SK-N-SH (cell line): ENCODE measurements at regions not wholly inside any gene's neighbourhood (a gene's known extent, or its start where the extent isn't known, plus 50 kb on each side); places are given as distances from the start of the nearest gene placed in this dataset.

Experiments used
- CTCF ChIA-PET: fragments of 300-600, 350-600 bp; formaldehyde crosslinking; extraction: SDS; loops from one replicate; lab custom pipeline; 2021; lab: Yijun Ruan, JAX
- POLR2A ChIA-PET: fragments of 350-600 bp; sonication (Branson Sonifier 250); formaldehyde crosslinking; extraction: SDS; loops from one replicate; lab custom pipeline; 2020; ENCODE audit warnings: antibody characterized with exemption, inconsistent platforms; lab: Yijun Ruan, JAX
- DNase-seq: peaks from one replicate; pipeline ENCODE4 v3.0.0; 2012
- H2AFZ ChIP-seq: fragments of 200-600 bp; sonication (generic); 2 replicates; pipeline ENCODE4 v1.8.1; 2016; ENCODE audit warnings: antibody characterized with exemption, mild to moderate bottlenecking, low read depth
- H3F3A ChIP-seq: fragments of 200-600 bp; sonication (generic); replicated peaks from 2 replicates; pipeline ENCODE3; 2016; ENCODE audit warnings: antibody characterized with exemption, mild to moderate bottlenecking; ENCODE audit not compliant: insufficient read depth
- H3K27ac ChIP-seq, 2 experiments: fragments of 200-500 bp in 1 of 2; fragments of 200-600 bp in 1 of 2; sonication (Bioruptor generic) in 1 of 2; sonication (generic), shearing (Covaris generic) in 1 of 2; 2 replicates each; pipeline versions ENCODE4 v1.5.1 to v1.6.1; 2014 to 2016; ENCODE audit warnings: low read depth in 2 of 2, inconsistent platforms in 1 of 2, low read length in 1 of 2, mild to moderate bottlenecking in 1 of 2, mixed read lengths in 1 of 2
- H3K27me3 ChIP-seq: fragments of 200-600 bp; sonication (generic), shearing (Covaris generic); 2 replicates; pipeline ENCODE4 v1.6.1; 2016; ENCODE audit warnings: mixed run types; ENCODE audit not compliant: insufficient read depth
- H3K36me3 ChIP-seq, 2 experiments: fragments of 200-500 bp in 1 of 2; fragments of 200-600 bp in 1 of 2; sonication (Bioruptor generic) in 1 of 2; sonication (generic) in 1 of 2; replicated peaks in 1 of 2; 2 replicates each; pipeline versions ENCODE3 to v1.5.1; 2014 to 2016; ENCODE audit warnings: low read length in 1 of 2, mild to moderate bottlenecking in 1 of 2; ENCODE audit not compliant: insufficient read depth in 2 of 2, control insufficient read depth in 1 of 2
- H3K4me1 ChIP-seq, 2 experiments: fragments of 200-500 bp in 1 of 2; fragments of 200-600 bp in 1 of 2; sonication (Bioruptor generic) in 1 of 2; sonication (generic), shearing (Covaris generic) in 1 of 2; 2 replicates each; pipeline versions ENCODE4 v1.5.1 to v1.6.1; 2014 to 2016; ENCODE audit warnings: low read depth in 1 of 2, low read length in 1 of 2, mixed run types in 1 of 2; ENCODE audit not compliant: insufficient read depth in 2 of 2, control insufficient read depth in 1 of 2
- H3K4me2 ChIP-seq: fragments of 200-600 bp; sonication (generic), shearing (Covaris generic); 2 replicates; pipeline ENCODE4 v1.6.1; 2017; ENCODE audit warnings: mixed run types
- H3K4me3 ChIP-seq, 2 experiments: fragments of 200-500 bp in 1 of 2; fragments of 200-600 bp in 1 of 2; sonication (Bioruptor generic) in 1 of 2; sonication (generic), shearing (Covaris generic) in 1 of 2; 2 replicates each; pipeline versions ENCODE4 v1.5.1 to v1.8.1; 2014 to 2016; ENCODE audit warnings: low read depth in 2 of 2, inconsistent platforms in 1 of 2, low read length in 1 of 2, mild to moderate bottlenecking in 1 of 2, mixed read lengths in 1 of 2, moderate library complexity in 1 of 2
- H3K79me2 ChIP-seq: fragments of 200-600 bp; sonication (generic); 2 replicates; pipeline ENCODE4 v1.8.1; 2017; ENCODE audit warnings: mild to moderate bottlenecking; ENCODE audit not compliant: insufficient read depth
- H3K9ac ChIP-seq: fragments of 200-600 bp; sonication (generic); 2 replicates; pipeline ENCODE4 v1.6.1; 2017; ENCODE audit warnings: mixed run types
- H3K9me2 ChIP-seq: fragments of 200-600 bp; sonication (generic); 2 replicates; pipeline ENCODE4 v1.6.1; 2017; ENCODE audit warnings: mixed run types
- H3K9me3 ChIP-seq: fragments of 200-600 bp; sonication (generic); 2 replicates; pipeline ENCODE4 v1.6.1; 2017; ENCODE audit warnings: mixed run types, mild to moderate bottlenecking, moderate library complexity
- H4K20me1 ChIP-seq: fragments of 200-600 bp; sonication (generic); 2 replicates; pipeline ENCODE4 v1.6.1; 2017; ENCODE audit warnings: mild to moderate bottlenecking, mixed run types; ENCODE audit not compliant: insufficient read depth
- CHD2 ChIP-seq: fragments of 150-350 bp; IDR thresholded peaks from 2 replicates; pipeline ENCODE4 v1.6.1; 2018; ENCODE audit warnings: low read length; ENCODE audit not compliant: partially characterized antibody
- FOSL2 ChIP-seq: IDR thresholded peaks from 2 replicates; pipeline ENCODE4 v1.4.0; 2012; ENCODE audit warnings: low read depth, mild to moderate bottlenecking, moderate library complexity, borderline replicate concordance
- NFIC ChIP-seq: IDR thresholded peaks from 2 replicates; pipeline ENCODE4 v1.4.0; 2012; ENCODE audit warnings: borderline replicate concordance
- NRF1 ChIP-seq: IDR thresholded peaks from 2 replicates; pipeline ENCODE4 v1.6.1; 2012; ENCODE audit warnings: low read depth, mild to moderate bottlenecking, low read length
- PBX3 ChIP-seq: IDR thresholded peaks from 2 replicates; pipeline ENCODE4; 2012
- REST ChIP-seq: IDR thresholded peaks from 2 replicates; pipeline ENCODE4 v1.6.1; 2012; ENCODE audit warnings: mild to moderate bottlenecking, low read depth, low read length, moderate library complexity
- RXRA ChIP-seq: IDR thresholded peaks from 2 replicates; pipeline ENCODE4 v1.4.0; 2012; ENCODE audit warnings: low read depth, mild to moderate bottlenecking, borderline replicate concordance
- SIN3A ChIP-seq: IDR thresholded peaks from 2 replicates; pipeline ENCODE4 v1.6.1; 2012; ENCODE audit warnings: low read depth, mild to moderate bottlenecking, low read length, moderate library complexity, borderline replicate concordance
- SMC3 ChIP-seq: IDR thresholded peaks from 2 replicates; pipeline ENCODE4 v1.6.1; 2012; ENCODE audit warnings: low read depth, low read length, improper control_type of control experiment
- TAF1 ChIP-seq: IDR thresholded peaks from 2 replicates; pipeline ENCODE4 v1.6.1; 2012; ENCODE audit warnings: low read depth, mild to moderate bottlenecking, low read length, moderate library complexity, borderline replicate concordance
- WGBS: methylation state at CpG from one replicate; pipeline ENCODE4 v1.1.6; 2017; ENCODE audit warnings: low lambda C conversion rate; 5-methylcytosine and 5-hydroxymethylcytosine counted together
- TF ChIP-seq, protein P1 (sequence below): IDR thresholded peaks from 2 replicates; pipeline ENCODE4 v1.4.0; 2012; ENCODE audit warnings: low read depth
- TF ChIP-seq, protein P2 (sequence below): fragments of 200-600 bp; sonication (generic); IDR thresholded peaks from 2 replicates; pipeline ENCODE4 v1.6.1; 2017; ENCODE audit warnings: antibody characterized with exemption, mild to moderate bottlenecking, moderate library complexity

DNA sequence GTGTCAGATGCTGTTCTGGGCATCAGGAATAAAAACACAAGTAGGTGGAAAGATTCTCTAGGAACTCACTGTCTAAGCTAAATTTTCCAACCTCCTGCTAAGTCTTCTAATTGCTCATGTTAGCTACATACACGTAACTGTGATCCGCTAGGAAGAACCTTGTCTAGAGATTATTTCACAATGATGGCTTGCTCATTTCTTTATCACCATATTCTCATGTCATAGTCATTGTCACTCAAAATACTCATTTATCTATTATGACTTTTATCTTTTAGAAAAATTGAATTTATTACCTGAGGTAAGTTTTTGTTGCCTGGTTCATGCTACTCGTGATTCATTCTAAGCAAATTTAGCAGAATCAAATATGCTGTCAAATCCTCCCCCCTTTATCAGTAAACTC, 1402.4 kb upstream of the FLRT2 start:
- Histone ChIP-seq H3K4me2 (no peak overlapping the region), H3K4me1 (no peaks in the 10 kb centered on the region), H3K9me3 (no peaks in the 10 kb centered on the region), H3K27me3 (no peaks in the 10 kb centered on the region), H2AFZ (no peak overlapping the region), H4K20me1 (no peaks in the 10 kb centered on the region), H3K79me2 (no peaks in the 10 kb centered on the region), H3K27ac (no peak overlapping the region), H3K9ac (no peak overlapping the region), H3F3A (no peaks in the 10 kb centered on the region), H3K9me2 (no peaks in the 10 kb centered on the region), H3K36me3 (no peaks in the 10 kb centered on the region), H3K4me3 (no peak overlapping the region)
- TF ChIP-seq SMC3 (no peak), FOSL2 (no peak), NRF1 (no peak), NFIC (no peak), PBX3 (no peak), SIN3A (no peak), RXRA (no peak), CHD2 (no peak), REST (no peak), TAF1 (no peak)
- TF ChIP-seq, protein P1, sequence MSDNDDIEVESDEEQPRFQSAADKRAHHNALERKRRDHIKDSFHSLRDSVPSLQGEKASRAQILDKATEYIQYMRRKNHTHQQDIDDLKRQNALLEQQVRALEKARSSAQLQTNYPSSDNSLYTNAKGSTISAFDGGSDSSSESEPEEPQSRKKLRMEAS, result no peak
- TF ChIP-seq, protein P2, sequence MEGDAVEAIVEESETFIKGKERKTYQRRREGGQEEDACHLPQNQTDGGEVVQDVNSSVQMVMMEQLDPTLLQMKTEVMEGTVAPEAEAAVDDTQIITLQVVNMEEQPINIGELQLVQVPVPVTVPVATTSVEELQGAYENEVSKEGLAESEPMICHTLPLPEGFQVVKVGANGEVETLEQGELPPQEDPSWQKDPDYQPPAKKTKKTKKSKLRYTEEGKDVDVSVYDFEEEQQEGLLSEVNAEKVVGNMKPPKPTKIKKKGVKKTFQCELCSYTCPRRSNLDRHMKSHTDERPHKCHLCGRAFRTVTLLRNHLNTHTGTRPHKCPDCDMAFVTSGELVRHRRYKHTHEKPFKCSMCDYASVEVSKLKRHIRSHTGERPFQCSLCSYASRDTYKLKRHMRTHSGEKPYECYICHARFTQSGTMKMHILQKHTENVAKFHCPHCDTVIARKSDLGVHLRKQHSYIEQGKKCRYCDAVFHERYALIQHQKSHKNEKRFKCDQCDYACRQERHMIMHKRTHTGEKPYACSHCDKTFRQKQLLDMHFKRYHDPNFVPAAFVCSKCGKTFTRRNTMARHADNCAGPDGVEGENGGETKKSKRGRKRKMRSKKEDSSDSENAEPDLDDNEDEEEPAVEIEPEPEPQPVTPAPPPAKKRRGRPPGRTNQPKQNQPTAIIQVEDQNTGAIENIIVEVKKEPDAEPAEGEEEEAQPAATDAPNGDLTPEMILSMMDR, result no peak
- POLR2A ChIA-PET, result no interaction called here
- DNase-seq, result no peak
- CTCF ChIA-PET, result interaction anchor here (1.0 kb wide), 1 partner anchor 253 kb away, joined by 3 read pairs; no protein-coding TSS in a partner anchor
- 31% methylated on average over 3 of the region's 3 CpGs for WGBS
